Neuronal stem cell (in vitro differentiated cells): ENCODE measurements at regions not wholly inside any gene's neighbourhood (a gene's known extent, or its start where the extent isn't known, plus 50 kb on each side); places are given as distances from the start of the nearest gene placed in this dataset.
"Not testable (repeated sequence)": the region's sequence is repeated elsewhere in the genome, so short reads cannot be mapped to it uniquely, and the experiment has no call there.

ENCODE experiments used
- DNase-seq: peaks from one replicate; pipeline ENCODE4 v3.0.0-alpha.2; 2013; ENCODE audit warnings: low spot score
- H2AFZ ChIP-seq: one replicate; pipeline ENCODE4 v1.6.1; 2013; ENCODE audit warnings: mild to moderate bottlenecking, low read length, inconsistent platforms
- H2AK5ac ChIP-seq: 2 replicates; pipeline ENCODE4 v1.6.1; 2013; ENCODE audit warnings: low read depth, mild to moderate bottlenecking, inconsistent platforms, low read length, moderate library complexity, mixed read lengths
- H2BK120ac ChIP-seq: 2 replicates; pipeline ENCODE4 v1.6.1; 2013; ENCODE audit warnings: low read depth, mild to moderate bottlenecking, inconsistent platforms, low read length, moderate library complexity, mixed read lengths
- H2BK12ac ChIP-seq: one replicate; pipeline ENCODE4 v1.6.1; 2013; ENCODE audit warnings: low read length, inconsistent platforms
- H2BK15ac ChIP-seq: 2 replicates; pipeline ENCODE4 v1.6.1; 2013; ENCODE audit warnings: mild to moderate bottlenecking, low read length, inconsistent platforms, mixed read lengths
- H2BK5ac ChIP-seq: one replicate; pipeline ENCODE4 v1.6.1; 2013; ENCODE audit warnings: inconsistent platforms, mild to moderate bottlenecking, low read length, moderate library complexity
- H3K14ac ChIP-seq: one replicate; pipeline ENCODE4 v1.6.1; 2013; ENCODE audit warnings: low read length, inconsistent platforms
- H3K18ac ChIP-seq: 2 replicates; pipeline ENCODE4 v1.6.1; 2013; ENCODE audit warnings: low read length, inconsistent platforms
- H3K23ac ChIP-seq: 2 replicates; pipeline ENCODE4 v1.6.1; 2013; ENCODE audit warnings: low read depth, mild to moderate bottlenecking, mixed read lengths, low read length, inconsistent platforms; ENCODE audit not compliant: poor library complexity
- H3K27ac ChIP-seq: replicated peaks from 3 replicates; pipeline ENCODE4 v1.5.1; 2013; ENCODE audit warnings: low read length, inconsistent platforms
- H3K27me3 ChIP-seq, 3 experiments: 2 replicates each; pipeline ENCODE4 v1.6.1; 2013; ENCODE audit warnings: low read length in 3 of 3, mild to moderate bottlenecking in 2 of 3, inconsistent platforms in 1 of 3, low read depth in 1 of 3, mixed read lengths in 1 of 3, moderate library complexity in 1 of 3; ENCODE audit not compliant: control insufficient read depth in 3 of 3, insufficient read depth in 3 of 3
- H3K36me3 ChIP-seq, 2 donors: replicated peaks in 1 of 2; 2 replicates each; pipeline ENCODE4 v1.6.1; 2013; ENCODE audit warnings: low read length in 2 of 2; ENCODE audit not compliant: control insufficient read depth in 2 of 2, insufficient read depth in 2 of 2
- H3K4ac ChIP-seq: 2 replicates; pipeline ENCODE4 v1.6.1; 2013; ENCODE audit warnings: inconsistent platforms, mild to moderate bottlenecking, low read length, moderate library complexity
- H3K4me1 ChIP-seq, 2 donors: 1 replicate in 1 of 2; 2 replicates in 1 of 2; pipeline ENCODE4 v1.6.1; 2013; ENCODE audit warnings: low read length in 2 of 2, low read depth in 1 of 2; ENCODE audit not compliant: control insufficient read depth in 2 of 2, insufficient read depth in 1 of 2
- H3K4me2 ChIP-seq: one replicate; pipeline ENCODE4 v1.6.1; 2013; ENCODE audit warnings: mild to moderate bottlenecking, low read length, inconsistent platforms; ENCODE audit not compliant: insufficient read depth, poor library complexity, severe bottlenecking
- H3K4me3 ChIP-seq, 2 donors: 2 replicates each; pipeline ENCODE4 v1.5.1; 2013; ENCODE audit warnings: low read length in 2 of 2, mild to moderate bottlenecking in 2 of 2, inconsistent platforms in 1 of 2, moderate library complexity in 1 of 2
- H3K79me1 ChIP-seq: one replicate; pipeline ENCODE4 v1.6.1; 2013; ENCODE audit warnings: low read depth, mild to moderate bottlenecking, inconsistent platforms, low read length, moderate library complexity
- H3K9ac ChIP-seq: one replicate; pipeline ENCODE4 v1.6.1; 2013; ENCODE audit warnings: mild to moderate bottlenecking, low read depth, low read length, inconsistent platforms; ENCODE audit not compliant: poor library complexity
- H3K9me3 ChIP-seq, 2 donors: replicated peaks in 1 of 2; 2 replicates each; pipeline versions ENCODE3 to v1.6.1; 2013; ENCODE audit warnings: low read length in 2 of 2, mild to moderate bottlenecking in 2 of 2, inconsistent platforms in 1 of 2, low read depth in 1 of 2, mixed read lengths in 1 of 2, moderate library complexity in 1 of 2; ENCODE audit not compliant: control insufficient read depth in 2 of 2, insufficient read depth in 1 of 2
- H4K8ac ChIP-seq: one replicate; pipeline ENCODE4 v1.6.1; 2013; ENCODE audit warnings: low read depth, mild to moderate bottlenecking, inconsistent platforms, low read length, moderate library complexity
- H4K91ac ChIP-seq: one replicate; pipeline ENCODE4 v1.6.1; 2013; ENCODE audit warnings: low read length, low read depth, mild to moderate bottlenecking, inconsistent platforms; ENCODE audit not compliant: poor library complexity
- WGBS, 2 donors: extraction: QIAGEN DNeasy Blood & Tissue Kit; methylation state at CpG; one replicate each; pipeline ENCODE4 v1.1.7; 2013; ENCODE audit warnings: missing lambda C conversion rate in 2 of 2, mixed read lengths in 1 of 2; ENCODE audit not compliant: insufficient read length in 2 of 2, insufficient replicate concordance in 1 of 2; ENCODE audit errors: extremely low coverage in 2 of 2; 5-methylcytosine and 5-hydroxymethylcytosine counted together

- H2BK12ac ChIP-seq = no peak overlapping the region
- no peaks in the 10 kb centered on the region for H3K4me1 ChIP-seq
- H3K27ac ChIP-seq = no peak overlapping the region
- no peak overlapping the region for H3K4ac ChIP-seq
- no CpG with 5 or more reads among the region's 7 CpGs for WGBS, 2 donors
- no peaks in the 10 kb centered on the region for H3K79me1 ChIP-seq
- H3K4me2 ChIP-seq = no peak overlapping the region
- H3K18ac ChIP-seq = no peak overlapping the region
- no peak overlapping the region for H3K23ac ChIP-seq
- no peak overlapping the region for H2BK120ac ChIP-seq
- no peak overlapping the region for H2BK15ac ChIP-seq
- no peaks in the 10 kb centered on the region for H3K9me3 ChIP-seq
- H3K36me3 ChIP-seq = no peaks in the 10 kb centered on the region
- no peak overlapping the region for H3K14ac ChIP-seq
- H2BK5ac ChIP-seq = no peak overlapping the region
- DNase-seq = no peak
- no peak overlapping the region for H4K91ac ChIP-seq
- H4K8ac ChIP-seq = no peak overlapping the region
- no peak overlapping the region for H3K9ac ChIP-seq
- H2AFZ ChIP-seq = no peak overlapping the region
- H3K27me3 ChIP-seq = peaks cover 0 to 25% (median 0%) of the 10 kb centered on the region in 3 experiments
- no peak overlapping the region for H2AK5ac ChIP-seq
- H3K4me3 ChIP-seq = no peak overlapping the region
Observed at GRCh38 chr2:242075696-242076095, 206.2 kb downstream of the RTP5 start.

- H2AFZ ChIP-seq, H3K4me2 ChIP-seq, H2BK5ac ChIP-seq, H3K23ac ChIP-seq, H2BK15ac ChIP-seq, H3K4me1 ChIP-seq, H3K4ac ChIP-seq, H3K4me3 ChIP-seq, H3K18ac ChIP-seq, H3K9me3 ChIP-seq, H3K9ac ChIP-seq, H3K36me3 ChIP-seq, H4K91ac ChIP-seq, H3K14ac ChIP-seq, H3K27ac ChIP-seq, DNase-seq, H2AK5ac ChIP-seq, H4K8ac ChIP-seq, H2BK120ac ChIP-seq, H3K79me1 ChIP-seq, H2BK12ac ChIP-seq: not testable (repeated sequence)
- WGBS, 2 donors = no CpG with 5 or more reads among the region's 4 CpGs
- peaks cover 0 to 21% (median 0%) of the 10 kb centered on the region in 3 experiments for H3K27me3 ChIP-seq
Observed at GRCh38 chr2:242076184-242076583, 206.7 kb downstream of the RTP5 start.

- DNase-seq, H3K14ac ChIP-seq, H2BK15ac ChIP-seq, H2AFZ ChIP-seq, H3K4ac ChIP-seq, H3K4me2 ChIP-seq, H3K4me3 ChIP-seq, H3K79me1 ChIP-seq, H3K23ac ChIP-seq, H3K4me1 ChIP-seq, H3K9ac ChIP-seq, H2BK5ac ChIP-seq, H3K18ac ChIP-seq, H2BK12ac ChIP-seq, H4K91ac ChIP-seq, H3K27ac ChIP-seq, H3K36me3 ChIP-seq, H2AK5ac ChIP-seq, H3K9me3 ChIP-seq, H4K8ac ChIP-seq, H2BK120ac ChIP-seq: not testable (repeated sequence)
- peaks cover 0 to 18% (median 0%) of the 10 kb centered on the region in 3 experiments for H3K27me3 ChIP-seq
- no CpG with 5 or more reads among the region's 3 CpGs for WGBS, 2 donors
Observed at GRCh38 chr2:242078426-242078825, 208.9 kb downstream of the RTP5 start.

GRCh38 chr2:242079792-242080191 lies 210.3 kb downstream of the RTP5 start:
- H3K18ac ChIP-seq, H4K8ac ChIP-seq, DNase-seq, H3K79me1 ChIP-seq, H2BK15ac ChIP-seq, H3K36me3 ChIP-seq, H2BK5ac ChIP-seq, H2BK12ac ChIP-seq, H3K4ac ChIP-seq, H3K9me3 ChIP-seq, H3K4me1 ChIP-seq, H3K4me2 ChIP-seq, H4K91ac ChIP-seq, H2BK120ac ChIP-seq, H3K23ac ChIP-seq, H2AFZ ChIP-seq, H3K9ac ChIP-seq, H3K27ac ChIP-seq, H3K4me3 ChIP-seq, H2AK5ac ChIP-seq, H3K14ac ChIP-seq: not testable (repeated sequence)
- no CpG with 5 or more reads among the region's 7 CpGs for WGBS, 2 donors
- H3K27me3 ChIP-seq = peaks cover 0 to 10% (median 0%) of the 10 kb centered on the region in 3 experiments
